ENCODE measurements at regions not wholly inside any gene's neighbourhood (a gene's known extent, or its start where the extent isn't known, plus 50 kb on each side); places are given as distances from the start of the nearest gene placed in this dataset.
"Not testable (repeated sequence)": the region's sequence is repeated elsewhere in the genome, so short reads cannot be mapped to it uniquely, and the experiment has no call there.

DNA sequence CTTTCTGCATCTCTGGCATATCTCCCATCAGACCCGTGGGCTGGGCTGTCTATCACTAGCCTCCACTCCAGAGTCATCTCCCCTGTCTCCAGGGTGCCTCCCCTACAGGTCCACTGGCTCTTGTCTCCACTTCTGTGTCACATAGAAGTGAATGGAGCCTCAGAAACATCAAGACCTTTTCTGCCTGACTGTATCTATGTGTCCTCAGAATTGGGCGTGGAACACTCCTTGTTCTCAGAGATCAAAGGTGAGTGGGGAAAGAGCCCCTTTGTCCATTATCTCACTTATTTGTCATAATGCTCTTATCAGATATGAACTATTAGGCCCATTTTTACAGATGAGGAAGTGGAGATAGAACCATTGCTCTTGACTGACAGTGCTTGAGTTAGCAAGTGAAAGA, 211.0 kb downstream of the CYRIA start:
- no peak for DNase-seq

DNA sequence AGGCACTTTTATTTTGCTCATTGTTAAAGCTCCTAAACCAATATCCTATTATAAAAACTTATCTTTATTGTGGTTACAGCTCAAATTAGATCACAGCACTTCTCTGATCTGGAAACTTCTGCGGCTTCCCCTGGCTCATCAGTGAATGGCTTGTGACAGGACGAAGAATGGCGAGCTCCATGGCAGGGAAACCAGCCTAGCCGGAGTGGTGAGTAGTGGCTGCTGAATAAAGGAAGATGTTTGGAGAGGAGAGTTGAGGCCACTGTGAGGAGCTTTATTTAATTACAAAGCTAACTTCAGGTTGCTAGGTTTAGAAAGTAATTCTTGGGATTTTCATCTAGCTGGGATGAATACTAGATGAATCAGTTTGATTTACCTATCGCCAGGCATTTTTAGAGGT, 213.5 kb downstream of the CYRIA start:
- no peak for DNase-seq

DNA sequence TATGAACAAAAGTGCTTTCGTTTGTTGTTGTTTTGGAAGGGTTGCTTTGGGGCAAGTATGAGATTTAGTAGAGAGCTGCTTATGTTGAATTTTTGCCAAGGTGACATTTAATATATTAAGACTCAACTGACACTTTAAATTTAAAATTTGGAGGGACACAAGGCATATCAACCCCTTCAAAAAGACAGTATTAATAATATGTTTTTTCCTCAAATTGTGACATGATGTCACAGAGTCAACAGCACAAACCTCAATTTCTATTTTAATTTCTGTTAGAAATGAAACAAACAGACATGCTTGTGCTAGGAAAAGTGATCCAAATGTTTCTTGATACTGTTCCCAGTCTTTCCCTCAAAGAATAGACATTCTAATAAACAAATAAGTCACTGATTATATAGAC, 218.9 kb downstream of the CYRIA start:
- no peak for DNase-seq

DNA sequence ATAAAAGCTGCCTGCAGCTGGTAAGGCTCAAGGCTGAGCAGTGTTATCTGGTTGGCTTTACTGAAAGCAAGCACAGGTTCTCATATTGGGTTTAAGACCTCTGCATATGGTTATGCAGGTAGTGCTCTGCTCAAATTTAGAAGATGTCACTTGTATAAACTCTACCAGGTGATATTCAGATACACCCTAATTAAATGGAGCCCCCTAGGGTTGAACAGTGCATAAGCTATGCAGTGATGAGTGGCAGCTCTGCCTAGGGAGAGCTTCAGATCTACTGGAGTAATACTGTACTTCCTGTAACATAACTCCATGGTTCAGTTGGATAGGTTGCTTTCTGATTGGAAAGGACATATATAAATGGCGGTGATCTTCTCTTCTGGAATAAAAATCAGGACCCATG, 222.7 kb downstream of the CYRIA start:
- no peak for DNase-seq

DNA sequence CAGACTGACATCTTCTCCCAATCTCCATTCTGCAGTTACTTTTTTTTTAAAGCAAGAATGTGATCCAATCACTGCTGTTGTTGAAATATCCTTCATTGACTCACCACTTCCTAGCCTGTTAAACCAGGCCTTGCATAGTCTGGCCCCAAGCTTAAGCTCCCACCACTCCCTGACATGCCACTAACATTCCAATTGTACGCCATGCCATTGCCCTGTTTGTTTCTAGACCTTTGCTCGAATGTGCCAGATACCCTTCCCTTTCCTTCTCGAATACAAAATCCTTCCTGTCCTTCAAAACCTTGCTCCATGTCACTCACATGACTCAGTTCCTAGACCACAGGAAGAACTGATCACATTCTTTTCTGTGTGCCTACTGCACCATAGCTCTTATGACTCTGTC, 224.2 kb downstream of the CYRIA start:
- no peak for DNase-seq

DNA sequence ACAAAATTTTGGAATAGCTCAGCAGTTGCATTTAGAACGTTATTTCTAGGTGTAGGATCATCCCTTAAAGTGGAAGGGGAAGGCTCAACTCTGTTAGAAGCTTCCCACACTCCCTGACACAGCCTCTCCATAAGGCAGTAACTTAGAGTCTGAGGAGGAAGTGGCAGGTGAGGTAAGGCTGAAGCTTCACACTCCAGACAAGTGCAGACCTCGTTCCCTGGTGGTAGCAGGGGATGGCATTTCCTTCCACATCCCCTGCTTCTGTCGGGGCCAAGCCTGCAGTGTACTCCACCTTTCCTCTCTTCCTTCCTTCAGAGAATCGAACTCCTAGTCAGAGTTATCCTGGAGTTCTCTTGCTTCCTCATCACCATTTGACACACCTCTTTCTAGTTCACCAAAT, 224.7 kb downstream of the CYRIA start:
- DNase-seq, result no peak

DNA sequence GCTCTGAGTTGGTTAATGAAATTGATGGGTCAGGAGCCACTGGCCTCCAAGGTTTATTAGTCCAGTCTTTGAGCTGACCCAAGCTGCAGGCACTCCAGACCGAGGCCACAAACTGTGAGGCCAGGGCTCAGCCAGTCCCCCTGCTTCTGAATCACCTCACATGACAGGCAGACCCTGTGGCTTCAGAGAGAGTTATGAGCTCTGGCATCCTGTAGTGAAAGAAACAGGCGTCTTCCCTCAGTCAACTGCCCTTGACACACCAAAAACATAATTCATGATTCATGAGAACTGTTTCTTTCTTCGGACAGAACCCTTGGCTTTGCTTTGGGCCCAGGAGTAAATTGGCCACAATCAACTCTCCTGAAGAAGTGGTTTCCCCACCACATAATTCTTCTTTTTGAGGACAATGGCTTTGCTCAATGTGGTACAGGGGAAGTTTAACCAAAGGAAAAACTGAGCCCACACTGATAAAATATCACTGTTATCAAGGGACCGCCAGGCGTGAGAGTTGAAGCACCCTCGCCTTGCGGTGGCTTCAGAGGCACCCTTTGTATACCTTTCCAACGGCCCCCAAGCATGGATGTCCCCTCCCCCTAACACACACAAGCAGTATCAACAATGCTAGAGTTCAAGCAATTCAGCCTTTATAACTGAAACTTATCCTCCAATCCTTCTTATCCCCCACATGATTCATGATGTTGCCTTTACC, 226.9 kb downstream of the CYRIA start:
- no peak for DNase-seq

DNA sequence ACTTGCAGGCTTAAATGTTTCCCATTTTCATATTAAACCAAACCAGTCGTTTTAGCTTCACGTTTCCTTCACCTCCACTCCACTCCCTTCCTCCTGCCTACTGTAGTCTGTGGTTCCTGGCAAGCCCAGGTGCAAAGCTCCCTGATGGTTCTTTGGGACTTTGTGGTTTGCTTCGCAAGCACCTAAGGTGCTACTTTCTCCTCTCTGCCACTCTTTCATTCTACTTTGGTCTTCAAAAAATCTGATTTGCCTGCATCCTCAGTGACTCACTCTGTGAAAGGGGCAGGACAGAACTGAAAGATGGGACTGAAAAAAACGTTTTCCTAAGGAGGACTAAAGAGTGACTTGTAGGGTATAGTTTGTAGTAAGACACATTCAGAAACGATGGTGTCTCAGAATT, 228.4 kb downstream of the CYRIA start:
- DNase-seq, result no peak

DNA sequence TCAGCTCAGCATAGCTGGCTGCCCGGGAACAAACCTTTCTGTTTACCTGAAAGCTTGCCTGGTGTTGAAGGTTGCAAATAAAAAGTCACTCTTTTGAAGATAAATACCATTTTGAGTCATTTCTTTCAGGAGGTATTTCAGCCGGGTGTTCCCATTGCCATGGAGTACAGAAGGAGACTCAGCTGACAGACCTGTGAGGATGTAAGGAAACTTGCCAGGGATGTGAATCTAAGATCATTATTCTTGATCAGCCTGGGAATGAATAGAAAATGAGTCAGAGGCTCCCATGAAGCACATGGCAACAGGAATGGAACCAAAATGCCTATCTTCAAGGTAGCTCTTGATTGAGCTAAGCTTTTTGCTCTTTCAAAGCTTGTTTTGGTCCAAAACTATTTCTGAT, 231.2 kb downstream of the CYRIA start:
- DNase-seq, result no peak

DNA sequence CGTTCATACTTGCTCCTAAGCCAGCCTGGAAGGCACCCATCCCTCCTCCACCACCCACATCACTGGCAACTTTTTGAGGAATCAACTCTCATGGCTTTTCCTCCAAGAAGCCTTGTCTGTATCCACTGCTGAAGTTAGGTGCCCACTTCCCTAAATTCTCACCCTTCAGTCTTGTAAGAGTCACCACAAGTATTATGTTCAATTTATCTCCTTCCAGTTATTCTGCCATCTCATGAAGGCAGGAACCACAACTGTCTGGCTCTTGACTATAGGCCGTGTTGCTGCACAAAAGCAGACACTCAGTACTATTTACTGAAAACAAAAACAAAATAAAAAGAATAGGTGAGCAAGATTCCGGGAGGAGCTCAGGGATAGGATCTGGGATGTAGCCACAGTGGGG, 234.8 kb downstream of the CYRIA start:
- DNase-seq, result no peak

DNA sequence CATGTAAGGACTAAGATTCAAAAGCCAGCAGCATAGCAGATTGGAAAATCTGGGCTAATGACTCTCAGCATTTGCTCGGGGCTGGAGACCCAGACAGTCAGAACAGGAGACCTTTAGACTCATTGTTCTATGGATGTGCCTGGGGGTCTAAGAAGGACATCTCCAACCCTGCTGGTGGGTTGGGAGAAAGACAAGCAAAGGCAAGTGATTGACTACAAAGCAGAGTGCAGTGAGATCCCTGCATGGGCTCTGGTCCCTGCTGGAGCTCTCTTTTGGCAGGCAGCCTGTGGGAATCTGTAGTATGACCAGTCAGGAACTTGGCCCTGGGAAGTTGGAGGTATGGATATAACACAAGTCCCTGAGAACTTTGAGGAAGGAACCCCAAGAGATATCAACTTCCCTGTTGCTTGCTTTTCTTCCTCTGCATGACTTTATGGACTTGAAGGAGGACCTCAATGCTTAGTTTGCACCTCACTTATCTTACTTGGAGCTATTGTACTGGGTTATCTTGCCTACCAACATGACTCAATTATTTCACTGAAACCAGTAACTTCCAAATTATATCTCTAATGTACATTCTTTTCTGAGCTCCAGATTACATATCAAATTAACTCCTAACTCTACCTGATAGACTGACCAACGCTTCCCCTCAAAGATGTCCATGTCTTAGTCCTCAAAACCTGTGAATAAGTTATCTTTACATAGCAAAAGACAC, 236.0 kb downstream of the CYRIA start:
- DNase-seq, result no peak

DNA sequence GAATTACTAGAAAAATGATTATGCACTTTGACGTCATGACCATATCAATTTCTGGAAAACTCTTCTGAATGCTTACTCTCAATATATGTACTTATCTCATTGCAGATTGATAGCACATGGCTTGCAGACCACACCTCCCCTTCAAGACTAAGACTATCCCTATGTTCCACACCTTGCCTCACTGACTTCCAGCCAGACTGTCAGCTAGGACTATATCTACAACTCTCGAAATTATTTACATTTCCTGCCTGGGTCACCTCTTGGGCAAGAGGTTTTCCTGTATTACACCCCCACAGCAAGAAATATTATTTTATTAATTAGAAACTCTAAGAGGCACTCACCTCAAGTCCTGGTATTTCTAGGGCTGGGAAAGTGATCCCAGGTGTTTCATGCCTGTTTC, 236.6 kb downstream of the CYRIA start:
- no peak for DNase-seq

DNA sequence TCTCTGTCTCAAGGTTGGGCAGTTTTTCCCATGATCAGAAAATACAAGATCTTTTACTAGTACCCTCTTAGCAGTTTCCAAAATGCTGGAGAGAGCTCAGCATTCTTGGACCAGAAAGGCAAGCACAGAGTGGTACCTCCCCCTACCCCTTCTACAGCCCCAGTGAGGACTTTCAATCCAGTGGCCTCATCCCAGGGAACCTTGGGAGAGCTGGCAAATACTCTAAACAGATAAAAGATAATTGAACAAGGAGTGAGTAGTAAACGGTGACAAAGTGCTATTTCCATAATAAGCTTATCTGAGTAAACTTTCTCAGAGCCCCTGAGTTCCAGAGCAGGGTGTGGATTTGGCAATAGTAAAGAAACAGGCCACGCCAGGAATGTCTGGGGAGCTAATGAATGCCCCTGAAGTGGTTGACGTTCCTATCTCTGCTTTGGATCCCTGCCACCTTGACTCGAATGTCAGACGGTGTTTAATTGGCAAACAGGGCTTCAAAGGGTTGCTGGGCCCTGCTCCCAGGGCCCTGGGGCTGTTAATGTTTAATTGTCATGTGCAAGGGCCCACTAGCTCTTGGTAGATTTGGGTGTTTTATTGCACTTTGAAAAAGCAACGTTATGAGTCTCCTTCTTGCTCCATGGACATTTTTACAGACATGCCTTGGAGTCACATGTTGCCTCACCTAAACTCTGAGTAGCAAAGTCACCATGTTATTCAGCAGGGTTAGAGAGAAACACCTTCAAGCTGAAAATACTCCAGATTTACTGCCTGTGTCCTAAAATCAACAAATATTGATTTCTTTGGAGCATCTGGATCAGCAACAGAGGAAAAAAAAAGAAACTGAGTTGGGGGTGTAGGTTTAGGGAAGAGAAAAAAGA, 239.9 kb downstream of the CYRIA start:
- no peak for DNase-seq

DNA sequence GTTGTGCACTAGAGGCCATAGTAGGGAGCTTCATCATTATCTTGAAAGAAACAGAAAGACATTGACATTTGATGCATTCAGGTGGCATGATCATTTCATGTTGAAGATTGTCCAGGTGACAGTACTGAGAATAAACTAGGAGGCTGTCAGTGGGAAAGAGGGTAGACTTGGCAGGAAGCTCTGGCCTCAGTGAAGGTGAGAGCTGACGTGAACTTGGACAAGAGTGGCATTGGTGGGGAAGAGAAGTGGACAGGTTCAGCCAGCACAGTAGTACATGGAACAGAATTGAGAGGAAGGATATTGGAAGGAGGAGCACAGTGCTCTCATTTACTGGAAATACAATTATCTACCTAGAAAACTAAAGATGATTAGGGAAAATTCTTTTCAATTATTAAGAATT, 245.2 kb downstream of the CYRIA start:
- no peak for DNase-seq

DNA sequence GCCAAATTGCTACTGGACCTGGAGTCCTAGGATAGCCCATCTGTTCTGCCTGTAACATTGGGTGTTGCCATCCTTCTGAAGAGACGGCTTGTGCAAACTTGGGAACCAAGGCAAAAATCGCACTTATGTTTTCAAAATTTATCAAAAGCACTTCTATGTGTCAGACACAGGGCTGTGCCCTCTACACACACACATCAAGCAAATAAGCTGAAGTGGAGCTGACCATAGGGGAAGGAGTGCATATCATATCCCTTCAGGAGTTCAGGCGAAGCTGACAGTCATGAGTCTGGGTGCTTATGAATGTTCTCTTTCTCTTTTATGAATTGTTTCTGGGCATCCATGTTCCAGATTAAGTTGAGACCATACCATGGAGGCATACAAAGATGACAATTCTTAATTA, 247.9 kb downstream of the CYRIA start:
- no peak for DNase-seq

DNA sequence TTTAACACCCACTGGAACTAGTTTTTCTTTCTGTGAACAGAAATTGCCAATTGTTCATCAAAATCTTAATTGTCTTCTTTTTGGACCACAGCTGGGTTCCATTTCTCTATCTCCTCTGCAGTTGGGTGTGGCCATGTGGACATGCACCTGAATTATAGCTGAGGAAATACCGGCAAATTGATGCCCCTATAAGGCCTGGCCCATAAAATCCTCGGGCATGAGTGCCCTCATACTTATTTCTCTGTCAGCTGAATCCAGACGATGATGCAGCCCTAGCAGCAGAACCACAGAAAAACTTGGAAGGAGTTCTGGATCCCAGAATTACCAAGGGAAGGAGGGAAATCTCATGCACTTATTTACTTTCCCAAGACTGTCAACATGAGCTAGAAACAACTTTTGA, 249.0 kb downstream of the CYRIA start:
- no peak for DNase-seq

DNA sequence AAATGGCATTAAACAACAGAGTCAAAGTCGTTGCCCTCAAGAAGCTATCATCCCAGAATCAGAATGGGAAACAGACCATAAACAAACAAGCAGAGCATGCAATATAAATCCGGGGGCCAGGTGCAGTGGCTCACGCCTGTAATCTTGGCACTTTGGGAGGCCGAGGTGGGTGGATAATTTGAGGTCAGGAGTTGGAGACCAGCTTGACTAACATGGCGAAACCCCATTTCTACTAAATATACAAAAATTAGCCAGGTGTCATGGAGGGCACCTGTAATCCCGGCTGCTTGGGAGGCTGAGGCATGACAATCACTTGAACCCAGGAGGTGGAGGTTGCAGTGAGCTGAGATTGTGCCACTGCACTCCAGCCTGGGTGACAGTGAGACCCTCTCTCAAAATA, 249.8 kb downstream of the CYRIA start:
- not testable (repeated sequence) for DNase-seq

DNA sequence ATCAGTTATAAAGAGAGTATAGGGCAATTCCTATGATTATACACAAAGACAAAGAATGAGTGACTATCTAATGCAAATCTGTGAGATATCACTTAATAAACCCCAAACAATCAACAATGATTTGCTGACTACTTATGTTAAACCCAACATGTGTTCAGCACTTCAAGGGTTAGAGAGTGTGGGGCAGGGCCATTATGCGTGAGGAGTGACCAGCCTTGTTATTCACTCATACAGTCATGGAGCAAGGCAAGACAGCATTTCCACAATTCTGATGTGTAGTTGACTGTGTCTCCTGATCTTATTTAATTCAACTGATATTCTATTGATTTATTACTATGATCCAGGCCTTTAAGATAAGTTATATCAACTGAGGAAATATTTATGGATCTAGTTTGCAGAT, 251.7 kb downstream of the CYRIA start:
- DNase-seq, result no peak

DNA sequence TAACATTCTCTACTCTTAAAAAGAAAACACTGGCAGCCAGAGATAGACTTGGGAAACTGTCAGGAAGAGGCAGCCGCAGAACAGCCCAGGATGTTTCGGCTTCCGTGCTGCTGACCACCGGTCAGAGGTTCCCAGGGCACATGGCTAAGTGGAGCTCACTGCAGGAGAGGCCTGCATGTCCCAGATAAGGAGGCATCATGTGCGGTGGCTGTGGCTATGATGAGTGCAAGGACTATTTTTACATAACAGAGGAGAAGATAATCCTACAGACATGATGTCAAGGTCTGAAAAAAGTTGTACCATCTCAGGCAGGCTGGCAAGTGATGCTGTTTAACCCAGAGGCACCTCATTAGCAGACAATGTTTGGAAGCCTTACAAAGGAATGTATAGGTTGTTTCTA, 252.3 kb downstream of the CYRIA start:
- no peak for DNase-seq

DNA sequence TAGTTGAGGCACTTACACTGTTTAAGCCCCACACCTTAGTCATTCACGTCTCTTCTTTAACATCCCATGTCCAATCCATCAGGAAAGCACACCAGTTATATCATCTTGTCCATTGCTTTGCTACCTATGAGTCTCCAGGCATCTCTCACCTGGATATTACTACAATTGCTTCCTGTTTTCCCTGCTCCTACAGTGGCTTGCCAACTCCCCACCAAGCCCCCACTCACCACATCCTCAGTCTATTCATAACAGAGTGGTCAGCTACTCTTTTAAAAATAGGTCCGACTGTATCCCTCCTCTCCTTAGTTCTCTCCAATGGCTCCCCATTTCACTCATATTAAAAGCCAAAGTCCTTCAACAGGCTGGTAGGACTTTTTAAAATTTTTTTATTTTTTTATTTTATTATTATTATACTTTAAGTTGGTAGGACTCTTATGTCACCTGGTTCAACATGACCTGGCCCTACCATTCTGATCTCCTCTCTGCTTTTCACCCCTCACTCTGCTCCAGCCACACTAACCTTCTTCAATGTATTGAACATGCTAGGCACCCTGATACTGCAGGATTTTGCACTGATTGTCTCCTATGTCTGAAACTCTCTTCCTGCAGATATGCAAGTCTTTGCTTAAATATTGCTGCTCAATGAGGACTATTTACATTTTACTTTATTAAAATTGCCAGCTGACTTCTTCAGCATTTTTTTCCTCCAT, 253.2 kb downstream of the CYRIA start:
- no peak for DNase-seq

DNA sequence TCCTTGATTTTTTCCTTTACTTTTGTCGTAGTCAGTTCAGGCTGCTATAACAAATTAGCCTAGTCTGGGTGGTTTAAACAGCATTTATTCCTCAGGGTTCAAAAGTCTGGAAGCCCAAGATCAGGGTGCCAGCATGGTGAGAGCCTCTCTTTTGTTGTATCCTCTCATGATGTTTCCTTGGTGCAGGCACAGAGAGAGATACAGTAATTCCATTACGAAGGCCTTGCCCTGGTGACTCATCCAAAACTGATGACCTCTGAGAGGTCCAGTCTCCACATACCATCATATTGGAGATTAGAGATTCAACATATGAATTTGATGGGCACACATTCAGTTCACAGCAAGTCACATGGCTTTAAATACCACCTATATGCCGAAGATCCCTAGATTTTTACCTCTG, 253.8 kb downstream of the CYRIA start:
- no peak for DNase-seq

DNA sequence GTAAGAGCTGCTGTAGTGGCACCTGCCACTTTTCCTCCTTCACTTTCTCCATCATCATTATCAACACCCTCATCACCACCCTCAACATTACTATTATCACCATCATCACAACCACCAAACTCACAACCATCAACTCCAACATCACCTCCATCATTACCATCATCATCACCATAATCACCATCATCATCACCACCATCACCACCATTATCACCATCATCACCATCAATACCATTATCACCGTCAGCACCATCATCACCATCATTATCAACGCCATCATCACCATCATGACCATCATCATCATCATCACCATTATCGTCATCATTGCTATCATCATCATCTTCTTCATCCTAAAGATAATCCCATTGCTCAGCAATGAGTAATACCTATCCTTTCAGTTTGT, 255.8 kb downstream of the CYRIA start:
- DNase-seq, result no peak

DNA sequence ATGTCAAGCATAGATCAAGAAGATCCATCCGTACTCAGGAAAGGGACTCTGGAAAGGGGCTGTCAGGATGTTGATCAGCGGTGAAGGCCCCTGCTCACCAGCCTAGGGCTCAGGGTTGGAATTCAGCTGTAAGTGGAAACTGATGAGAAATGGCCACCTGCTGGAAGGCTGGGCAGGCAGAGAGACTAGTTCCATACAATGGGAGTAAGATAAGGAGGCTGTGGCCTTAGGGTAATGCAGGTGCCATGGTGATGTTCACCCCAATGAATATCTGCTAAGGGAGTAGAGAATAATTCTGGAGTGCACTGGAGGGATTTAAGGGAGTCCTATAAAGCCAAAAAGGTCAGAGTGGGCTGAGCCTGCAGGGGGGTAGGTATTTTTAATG, 256.6 kb downstream of the CYRIA start:
- DNase-seq, result no peak
